Dermis blood vessel endothelial cell (primary cell): ENCODE measurements at regions not wholly inside any gene's neighbourhood (a gene's known extent, or its start where the extent isn't known, plus 50 kb on each side); places are given as distances from the start of the nearest gene placed in this dataset.

Experiments used
- DNase-seq: peaks from one replicate; pipeline ENCODE4 v3.0.0; 2010

GRCh38 chr2:172332507-172332906 lies 94.9 kb upstream of the ITGA6 start:
- no peak for DNase-seq

GRCh38 chr2:172333235-172333977 lies 94.0 kb upstream of the ITGA6 start:
- peak; percentile 64 for DNase-seq

DNA sequence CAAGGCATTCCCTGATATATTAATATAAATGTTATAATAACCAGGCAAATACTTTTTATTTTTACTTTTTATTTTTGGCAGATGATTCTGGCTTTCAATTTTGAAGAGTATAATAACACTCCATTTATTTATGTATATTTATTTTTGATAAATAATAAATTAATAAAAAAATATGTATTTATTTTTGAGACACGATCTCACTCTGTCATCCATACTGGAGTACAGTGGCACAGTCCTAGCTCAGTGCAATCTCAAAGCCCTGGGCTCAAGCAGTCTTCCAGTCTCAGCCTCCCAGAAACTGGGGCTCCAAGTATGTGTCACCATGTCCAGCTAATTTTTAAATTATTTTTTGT lies 93.4 kb upstream of the ITGA6 start:
- DNase-seq = no peak

GRCh38 chr2:172334988-172335387 lies 92.4 kb upstream of the ITGA6 start:
- no peak for DNase-seq

GRCh38 chr2:172335736-172336135 lies 91.7 kb upstream of the ITGA6 start:
- DNase-seq = no peak

DNA sequence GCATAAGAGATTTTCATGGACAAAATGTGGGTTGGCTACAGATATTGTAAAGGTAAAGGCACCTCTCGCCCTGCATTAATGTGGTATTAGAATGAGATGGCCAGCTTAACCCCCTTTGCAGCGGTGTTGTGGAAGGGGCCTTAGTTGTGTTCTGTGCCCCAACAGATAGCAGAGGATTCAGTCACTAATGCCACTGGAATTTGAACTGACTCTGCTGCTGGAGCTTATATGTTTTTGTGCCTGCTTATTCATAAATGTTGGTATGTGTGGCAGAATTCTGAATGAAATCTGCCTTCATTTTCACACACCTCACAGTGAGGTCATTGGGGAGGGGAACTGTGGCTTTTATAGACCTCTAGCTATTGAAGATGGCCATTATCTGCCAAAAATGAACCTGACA lies 90.7 kb upstream of the ITGA6 start:
- DNase-seq = no peak

DNA sequence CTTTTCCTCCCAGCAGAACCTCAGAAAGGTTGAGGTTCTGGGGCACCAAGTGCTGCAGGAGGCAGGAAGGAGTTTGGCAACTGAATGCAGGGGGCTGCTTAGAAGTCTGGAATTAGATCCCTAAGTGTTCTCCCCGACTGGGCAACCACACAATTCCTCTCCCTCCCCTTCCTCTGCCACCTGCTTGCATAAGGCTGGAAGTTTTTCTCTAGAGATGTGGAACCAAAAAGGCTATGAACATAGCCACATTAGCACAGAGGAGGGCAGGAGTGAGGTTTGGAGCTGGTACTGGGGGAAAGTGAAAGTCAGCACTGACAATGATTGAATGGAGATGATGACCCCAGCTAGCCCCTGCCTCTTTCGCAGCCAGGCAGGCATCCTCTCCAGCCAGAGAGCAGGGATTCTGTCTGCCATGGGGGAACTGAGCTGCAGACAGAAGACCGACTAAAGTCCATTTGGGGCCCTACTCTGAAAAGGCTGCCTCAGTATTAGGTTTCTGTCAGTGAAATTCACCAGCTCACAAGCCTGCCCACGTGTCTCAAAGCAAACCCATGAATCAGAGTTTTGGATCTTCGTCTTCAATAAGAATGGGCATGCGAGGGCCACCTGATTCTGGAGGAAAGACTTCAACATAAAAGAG lies 87.9 kb upstream of the ITGA6 start:
- DNase-seq = peak; percentile 39

- DNase-seq = no peak
Measured at GRCh38 chr2:172340394-172340793, 87.0 kb upstream of the ITGA6 start.

DNA sequence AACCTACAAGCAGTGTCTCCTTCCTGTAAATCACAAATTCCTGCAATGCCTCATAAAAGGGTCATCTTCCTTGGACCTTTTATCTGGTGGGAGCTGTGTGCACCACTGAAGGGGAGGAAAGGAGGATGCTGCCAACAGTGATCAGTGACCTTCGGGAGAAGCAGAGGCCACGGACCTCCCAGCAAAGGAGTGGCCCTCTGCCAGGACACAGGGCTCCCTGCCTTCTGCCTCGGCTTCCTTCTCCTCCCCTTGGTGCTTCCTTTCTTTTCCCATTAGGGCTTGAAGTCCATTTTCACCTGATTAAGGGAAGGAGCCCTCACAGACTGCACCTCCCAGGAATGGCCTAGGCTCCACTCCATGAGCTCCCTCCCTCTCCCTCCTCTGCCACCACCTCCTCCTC lies 85.3 kb upstream of the ITGA6 start:
- no peak for DNase-seq

GRCh38 chr2:172342611-172343010 lies 84.8 kb upstream of the ITGA6 start:
- no peak for DNase-seq

DNA sequence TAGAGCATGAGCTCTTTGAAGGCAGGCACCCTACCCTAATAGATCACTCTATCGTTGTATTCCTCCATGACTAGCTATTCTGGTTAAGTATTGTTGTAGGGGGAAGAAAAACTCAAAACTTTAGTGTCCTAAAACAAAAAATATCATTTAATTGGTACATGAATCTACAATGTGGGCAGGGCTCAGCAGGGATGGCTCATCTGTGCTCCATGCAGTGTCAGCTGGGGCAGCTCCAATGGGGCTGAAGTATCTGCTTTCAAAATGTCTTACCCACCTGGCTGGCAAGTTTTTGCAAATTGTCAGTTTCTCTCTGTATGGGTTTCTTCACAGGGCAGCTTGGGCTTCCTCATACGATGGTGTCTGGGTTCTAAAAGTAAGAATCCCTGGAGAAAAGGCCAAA lies 83.2 kb upstream of the ITGA6 start:
- no peak for DNase-seq

- DNase-seq = peak; percentile 40
Measured at GRCh38 chr2:172345956-172346555, 81.3 kb upstream of the ITGA6 start.

DNA sequence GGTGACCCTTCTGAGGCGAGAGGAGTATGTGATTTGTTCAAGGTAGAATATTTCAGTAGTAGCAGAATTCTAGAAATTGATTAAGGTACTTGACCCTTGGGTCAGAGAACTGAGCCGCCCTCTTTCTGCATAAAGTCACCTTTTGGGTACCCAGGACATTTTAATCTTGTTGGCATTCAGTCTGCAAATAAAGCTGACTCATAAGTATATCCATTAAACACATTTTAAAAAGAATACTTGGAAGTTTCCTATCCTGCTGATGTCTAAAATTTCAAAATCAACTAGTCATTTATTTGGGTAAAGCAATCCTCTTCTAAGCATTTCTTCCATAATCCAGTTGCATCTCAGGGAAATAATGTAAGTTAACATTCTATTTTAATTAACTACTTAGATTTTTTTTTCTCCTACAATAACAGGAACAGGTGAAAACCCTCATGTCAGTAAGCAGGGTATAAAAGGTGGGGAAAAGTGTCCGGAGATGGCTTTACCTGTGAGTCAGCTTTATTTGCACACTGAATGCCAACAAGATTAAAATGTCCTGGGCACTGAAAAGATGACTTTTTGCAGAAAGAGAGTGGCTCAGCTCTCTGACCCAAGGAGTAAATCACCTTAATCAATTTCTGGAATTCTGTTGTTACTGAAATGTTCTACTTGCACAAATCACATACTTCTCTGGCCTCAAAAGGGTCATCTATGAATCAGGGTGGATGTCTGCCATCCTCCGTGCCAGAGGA lies 78.7 kb upstream of the ITGA6 start:
- no peak for DNase-seq

DNA sequence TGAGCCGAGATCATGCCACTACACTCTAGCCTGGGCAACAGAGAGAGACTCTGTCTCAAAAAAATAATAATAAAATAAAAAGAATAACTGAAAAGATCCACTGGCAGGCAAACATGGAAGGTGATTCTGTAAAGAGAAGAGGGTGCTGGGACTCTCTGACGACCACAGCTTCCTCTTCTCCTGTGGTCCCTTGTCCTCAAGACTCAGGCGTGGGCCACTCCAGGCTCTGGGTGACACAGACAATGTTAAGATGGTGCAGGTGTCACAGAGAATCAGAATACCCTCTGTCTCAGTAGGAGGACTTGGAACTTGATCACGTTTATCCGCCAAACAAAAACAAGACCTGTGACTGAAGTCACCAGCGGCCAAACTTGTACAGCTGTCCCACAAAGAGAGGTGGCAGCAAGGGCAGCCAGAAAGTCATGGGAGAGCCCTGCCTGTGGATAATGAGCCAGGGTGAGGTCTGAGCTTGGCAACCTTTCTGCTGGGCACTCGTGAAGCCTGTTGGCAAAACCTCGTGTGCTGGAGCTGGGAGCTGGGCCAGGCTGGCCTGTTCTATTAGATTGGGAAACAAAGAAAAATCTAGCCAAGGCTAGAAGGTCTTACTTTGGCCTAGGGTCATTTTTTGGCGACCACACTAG lies 76.4 kb upstream of the ITGA6 start:
- DNase-seq = no peak

GRCh38 chr2:172351586-172351985 lies 75.8 kb upstream of the ITGA6 start:
- DNase-seq = no peak

DNA sequence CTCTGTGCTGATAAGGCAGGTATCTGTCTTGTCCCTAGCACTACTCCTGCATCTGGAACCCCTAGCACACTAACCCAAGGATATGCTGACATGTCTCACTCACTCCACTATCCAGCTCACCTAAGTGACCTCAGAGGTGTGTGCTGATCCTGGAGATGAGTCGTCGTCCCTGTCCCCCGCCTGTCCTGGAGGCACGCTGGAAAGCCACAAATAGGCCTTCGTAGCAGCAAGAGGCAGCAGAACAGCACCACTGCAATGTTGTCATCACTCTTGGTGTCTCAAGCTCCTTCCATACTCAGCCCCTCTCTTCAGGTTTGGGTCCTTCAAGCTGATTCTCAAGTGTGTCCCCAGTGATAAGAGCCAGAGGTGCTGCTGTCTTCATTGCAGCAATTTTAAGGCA lies 73.0 kb upstream of the ITGA6 start:
- no peak for DNase-seq

- no peak for DNase-seq
Measured at GRCh38 chr2:172357442-172357841, 69.9 kb upstream of the ITGA6 start.

GRCh38 chr2:172358691-172359556 lies 68.5 kb upstream of the ITGA6 start:
- no peak for DNase-seq

DNA sequence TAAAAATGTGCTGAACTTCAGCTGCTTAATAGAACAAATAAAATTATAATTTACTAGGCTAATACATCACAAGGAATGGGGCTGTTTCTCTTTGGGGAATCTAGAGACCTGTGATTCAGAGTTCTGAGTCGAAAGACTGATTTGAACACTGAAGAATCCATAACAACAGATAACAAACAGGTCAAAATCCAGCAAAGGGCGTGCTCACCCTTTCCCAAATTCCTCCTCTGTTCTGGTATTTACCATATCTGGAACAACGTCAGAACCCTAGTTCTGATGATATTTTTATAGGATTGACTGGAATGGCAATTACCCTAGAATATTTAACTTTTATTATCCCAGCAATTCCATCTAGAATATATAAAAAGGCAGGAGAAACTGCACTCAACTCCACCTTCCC lies 66.0 kb upstream of the ITGA6 start:
- DNase-seq = no peak

DNA sequence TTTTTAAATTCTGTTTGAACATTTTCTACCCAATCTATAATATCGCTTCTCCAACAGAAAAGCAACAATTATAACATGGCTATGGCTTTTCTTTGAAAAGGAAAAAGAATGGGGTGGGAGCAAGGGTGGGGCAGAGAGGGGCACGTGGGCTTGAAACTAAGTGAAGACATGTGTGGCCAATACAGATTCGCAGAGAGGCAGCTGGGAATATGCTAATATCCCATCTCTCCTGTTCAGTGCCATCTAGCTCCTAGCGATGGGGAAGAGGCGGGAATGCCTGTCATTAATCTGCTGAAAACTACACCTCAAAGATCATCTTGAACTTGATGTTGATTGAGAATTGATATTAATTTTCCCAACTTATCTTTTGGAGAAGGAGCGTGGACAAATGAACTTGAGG lies 65.5 kb upstream of the ITGA6 start:
- no peak for DNase-seq

DNA sequence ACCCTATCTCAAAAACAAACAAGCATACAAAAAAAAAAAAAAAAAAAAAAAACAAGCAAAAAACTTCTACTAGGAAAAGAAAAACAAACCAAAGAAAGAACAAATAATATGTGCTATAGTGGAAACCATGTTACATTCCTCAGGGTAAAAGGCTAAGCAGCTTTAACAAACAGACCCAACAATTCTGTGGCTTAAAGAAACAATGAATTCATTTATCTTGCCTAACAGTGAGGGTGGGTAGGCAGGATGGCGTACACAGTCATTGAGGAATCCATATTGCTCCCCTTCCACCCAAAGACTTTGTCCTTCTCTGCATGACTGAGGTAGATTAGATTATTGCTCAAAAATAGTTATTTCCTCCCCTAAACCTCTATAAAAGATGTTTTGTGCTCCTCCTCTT lies 63.1 kb upstream of the ITGA6 start:
- DNase-seq = no peak

DNA sequence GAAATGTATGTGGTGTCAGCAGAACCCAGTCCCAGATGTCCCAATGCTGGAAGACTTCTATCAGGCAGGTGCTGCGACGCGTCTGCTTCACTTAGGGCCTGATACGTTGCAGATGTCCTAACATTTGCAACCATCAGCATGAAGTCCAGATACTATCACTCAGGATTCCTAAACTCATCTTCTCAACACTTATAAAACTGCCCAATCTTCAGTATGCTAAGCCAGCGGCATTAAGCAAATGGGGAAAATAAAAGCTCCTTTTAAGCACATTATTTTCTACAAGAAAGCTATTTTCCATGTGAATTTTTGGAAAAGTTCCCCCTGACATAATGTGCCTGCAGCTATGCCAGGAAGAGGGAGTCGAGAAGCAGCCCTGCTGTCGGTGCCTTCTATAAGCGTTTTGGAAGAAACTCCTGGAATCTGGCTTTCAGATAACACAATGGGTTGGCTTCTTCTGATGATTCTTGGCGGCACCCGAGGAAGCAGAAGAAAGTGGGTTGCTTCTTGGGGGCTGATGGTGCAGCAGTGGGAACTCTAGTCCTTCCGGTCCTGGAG lies 60.7 kb upstream of the ITGA6 start:
- no peak for DNase-seq
